H1 (cell line): ENCODE measurements at regions not wholly inside any gene's neighbourhood (a gene's known extent, or its start where the extent isn't known, plus 50 kb on each side); places are given as distances from the start of the nearest gene placed in this dataset.

ENCODE experiments used
- KDM4A ChIP-seq: IDR thresholded peaks from one replicate; pipeline ENCODE4 v1.7.1; 2012; ENCODE audit warnings: low read depth, mild to moderate bottlenecking, moderate library complexity, low read length, inconsistent platforms; ENCODE audit not compliant: severe bottlenecking
- SRF ChIP-seq: IDR thresholded peaks from 2 replicates; pipeline ENCODE4 v1.6.1; 2011; ENCODE audit warnings: mild to moderate bottlenecking, low read depth, low read length, moderate library complexity

GRCh38 chr11:60610702-60611101, 88.7 kb upstream of the MS4A8 start (continued):
- TF ChIP-seq KDM4A (no peak), SRF (no peak)
